HepG2 (cell line): ENCODE measurements at regions not wholly inside any gene's neighbourhood (a gene's known extent, or its start where the extent isn't known, plus 50 kb on each side); places are given as distances from the start of the nearest gene placed in this dataset.

Experiments
- ELF3 ChIP-seq: IDR thresholded peaks from 2 replicates; pipeline ENCODE4 v1.6.1; 2016; ENCODE audit warnings: missing genetic modification reagents, missing compliant biosample characterization
- YY1 ChIP-seq: IDR thresholded peaks from 2 replicates; pipeline ENCODE4 v1.6.1; 2011; ENCODE audit warnings: low read length, low read depth, moderate library complexity, mild to moderate bottlenecking; ENCODE audit not compliant: insufficient read depth, insufficient replicate concordance
- ZNF33B ChIP-seq: sonication (generic); formaldehyde crosslinking; IDR thresholded peaks from 2 replicates; pipeline ENCODE4 v1.5.1; 2020; ENCODE audit warnings: mild to moderate bottlenecking, missing genetic modification reagents

DNA sequence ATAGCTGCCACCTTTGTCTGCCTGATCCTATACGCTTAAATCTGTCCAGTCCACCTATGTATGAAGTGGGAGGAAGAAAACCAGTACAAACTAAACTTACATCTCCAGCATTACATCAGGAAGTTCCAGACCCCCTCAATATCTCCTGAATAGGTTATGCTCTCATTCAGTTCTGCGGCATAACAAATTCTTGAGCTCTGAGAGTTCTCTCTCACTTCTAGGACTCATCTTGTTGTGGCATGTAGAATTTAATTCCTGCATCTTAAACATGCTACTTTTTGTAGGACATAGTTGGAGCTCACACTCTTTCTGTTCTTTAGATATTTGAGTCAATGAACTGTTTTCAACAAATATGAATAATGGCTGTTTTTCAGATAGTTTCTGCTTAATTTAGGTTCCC lies 662.5 kb downstream of the CDH11 start:
- no peak for TF ChIP-seq YY1
- TF ChIP-seq ELF3 (CRISPR knock-in tag) = no peak
- TF ChIP-seq ZNF33B = no peak
